HFFc6 (cell line): ENCODE measurements at regions not wholly inside any gene's neighbourhood (a gene's known extent, or its start where the extent isn't known, plus 50 kb on each side); places are given as distances from the start of the nearest gene placed in this dataset.

Experiments used
- DNase-seq: peaks from one replicate; pipeline ENCODE4 v3.0.0-alpha.2; 2018
- H3K27ac Mint-ChIP-seq: 2 replicates; pipeline ENCODE4 v1.8.0; 2020; ENCODE audit warnings: mild to moderate bottlenecking, mixed read lengths
- H3K27me3 Mint-ChIP-seq: 2 replicates; pipeline ENCODE4 v1.8.0; 2021; ENCODE audit warnings: mild to moderate bottlenecking, moderate library complexity, mixed read lengths; ENCODE audit not compliant: insufficient read depth
- H3K36me3 Mint-ChIP-seq: 2 replicates; pipeline ENCODE4 v1.8.0; 2021; ENCODE audit warnings: low read depth, mixed read lengths
- H3K4me1 Mint-ChIP-seq: 2 replicates; pipeline ENCODE4 v1.8.0; 2020; ENCODE audit warnings: low read depth, mixed read lengths
- H3K4me3 Mint-ChIP-seq: 2 replicates; pipeline ENCODE4 v1.8.0; 2020; ENCODE audit warnings: mild to moderate bottlenecking, moderate library complexity, mixed read lengths
- H3K9me3 Mint-ChIP-seq: 2 replicates; pipeline ENCODE4 v1.8.0; 2020; ENCODE audit warnings: mild to moderate bottlenecking, mixed read lengths
- TF ChIP-seq, protein P1 (sequence below): fragments of 200-600 bp; sonication (generic); IDR thresholded peaks from 2 replicates; pipeline ENCODE4 v1.5.0; 2021; ENCODE audit warnings: antibody characterized with exemption, mild to moderate bottlenecking

DNA sequence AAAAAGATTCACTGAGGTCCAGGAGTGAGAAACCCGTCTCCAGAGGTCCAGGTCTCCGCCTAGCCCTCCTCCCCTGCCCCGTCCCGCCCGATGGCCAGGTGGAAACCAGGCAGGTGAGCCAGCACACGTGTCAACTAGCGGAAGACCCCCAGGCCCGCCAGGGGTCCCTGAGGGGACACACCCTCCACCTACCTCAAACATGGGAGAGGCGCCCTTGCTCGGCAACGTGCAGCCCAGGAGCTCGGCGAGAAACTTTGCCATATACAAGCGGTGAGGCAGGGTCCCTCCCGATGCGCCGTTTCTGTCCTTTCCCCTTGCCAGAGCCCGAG lies 330.0 kb downstream of the HNRNPD start:
- no peaks in the 10 kb centered on the region; the same call in none of the 2 replicates for H3K27me3 Mint-ChIP-seq
- H3K4me1 Mint-ChIP-seq, result no peaks in the 10 kb centered on the region
- H3K36me3 Mint-ChIP-seq, result no peaks in the 10 kb centered on the region
- TF ChIP-seq, protein P1, sequence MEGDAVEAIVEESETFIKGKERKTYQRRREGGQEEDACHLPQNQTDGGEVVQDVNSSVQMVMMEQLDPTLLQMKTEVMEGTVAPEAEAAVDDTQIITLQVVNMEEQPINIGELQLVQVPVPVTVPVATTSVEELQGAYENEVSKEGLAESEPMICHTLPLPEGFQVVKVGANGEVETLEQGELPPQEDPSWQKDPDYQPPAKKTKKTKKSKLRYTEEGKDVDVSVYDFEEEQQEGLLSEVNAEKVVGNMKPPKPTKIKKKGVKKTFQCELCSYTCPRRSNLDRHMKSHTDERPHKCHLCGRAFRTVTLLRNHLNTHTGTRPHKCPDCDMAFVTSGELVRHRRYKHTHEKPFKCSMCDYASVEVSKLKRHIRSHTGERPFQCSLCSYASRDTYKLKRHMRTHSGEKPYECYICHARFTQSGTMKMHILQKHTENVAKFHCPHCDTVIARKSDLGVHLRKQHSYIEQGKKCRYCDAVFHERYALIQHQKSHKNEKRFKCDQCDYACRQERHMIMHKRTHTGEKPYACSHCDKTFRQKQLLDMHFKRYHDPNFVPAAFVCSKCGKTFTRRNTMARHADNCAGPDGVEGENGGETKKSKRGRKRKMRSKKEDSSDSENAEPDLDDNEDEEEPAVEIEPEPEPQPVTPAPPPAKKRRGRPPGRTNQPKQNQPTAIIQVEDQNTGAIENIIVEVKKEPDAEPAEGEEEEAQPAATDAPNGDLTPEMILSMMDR, result no peak
- no peak overlapping the region for H3K4me3 Mint-ChIP-seq
- H3K9me3 Mint-ChIP-seq, result peaks cover 20% of the 10 kb centered on the region
- no peak for DNase-seq
- no peak overlapping the region for H3K27ac Mint-ChIP-seq

GRCh38 chr4:82043081-82043808 lies 330.5 kb downstream of the HNRNPD start:
- no peaks in the 10 kb centered on the region; the same call in none of the 2 replicates for H3K27me3 Mint-ChIP-seq
- TF ChIP-seq, protein P1, result no peak
- no peak overlapping the region for H3K27ac Mint-ChIP-seq
- no peaks in the 10 kb centered on the region for H3K36me3 Mint-ChIP-seq
- peaks cover 25% of the 10 kb centered on the region for H3K9me3 Mint-ChIP-seq
- DNase-seq, result no peak
- H3K4me3 Mint-ChIP-seq, result no peak overlapping the region
- no peaks in the 10 kb centered on the region for H3K4me1 Mint-ChIP-seq

- TF ChIP-seq, protein P1, result no peak
- no peak overlapping the region for H3K27ac Mint-ChIP-seq
- H3K36me3 Mint-ChIP-seq, result no peaks in the 10 kb centered on the region
- no peaks in the 10 kb centered on the region; the same call in 1 of the 2 replicates for H3K27me3 Mint-ChIP-seq
- H3K4me3 Mint-ChIP-seq, result no peak overlapping the region
- H3K9me3 Mint-ChIP-seq, result peaks cover 22% of the 10 kb centered on the region
- DNase-seq, result no peak
- H3K4me1 Mint-ChIP-seq, result no peaks in the 10 kb centered on the region
These were observed 331.7 kb downstream of the HNRNPD start for GRCh38 chr4:82042042-82042441.

DNA sequence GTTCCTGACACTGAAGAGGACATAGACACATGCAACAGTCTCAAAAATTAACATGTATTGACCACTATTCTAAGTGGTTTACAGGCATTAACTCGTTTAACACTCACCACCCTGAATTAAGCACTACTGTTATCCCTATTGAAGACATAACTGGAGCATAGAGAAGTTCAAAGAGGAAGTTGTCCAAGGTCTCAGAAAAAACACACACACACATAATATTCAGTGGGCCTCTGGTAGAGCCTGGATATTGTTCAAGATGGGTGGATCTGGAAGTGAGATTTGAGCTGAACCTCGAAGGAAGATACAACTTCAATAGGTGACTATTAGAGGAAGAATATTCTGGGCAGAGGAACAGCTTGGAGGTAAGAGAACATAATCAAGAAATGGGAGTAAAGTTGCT lies 334.9 kb downstream of the HNRNPD start:
- Mint-ChIP-seq H3K4me3 (no peak overlapping the region), H3K4me1 (no peaks in the 10 kb centered on the region), H3K9me3 (peaks cover 29% of the 10 kb centered on the region), H3K27me3 (no peaks in the 10 kb centered on the region; the same call in 1 of the 2 replicates), H3K36me3 (no peaks in the 10 kb centered on the region), H3K27ac (no peak overlapping the region)
- DNase-seq, result no peak
- TF ChIP-seq, protein P1, result no peak

- no peak for DNase-seq
These were observed 337.6 kb downstream of the HNRNPD start for GRCh38 chr4:82036181-82036580.

More at GRCh38 chr4:82036181-82036580, 337.6 kb downstream of the HNRNPD start:
- Mint-ChIP-seq H3K9me3 (peaks cover 42% of the 10 kb centered on the region), H3K36me3 (no peaks in the 10 kb centered on the region), H3K4me3 (no peak overlapping the region), H3K27me3 (no peaks in the 10 kb centered on the region; the same call in 1 of the 2 replicates), H3K27ac (no peak overlapping the region), H3K4me1 (no peaks in the 10 kb centered on the region)
- TF ChIP-seq, protein P1, result no peak
